ENCODE measurements at regions not wholly inside any gene's neighbourhood (a gene's known extent, or its start where the extent isn't known, plus 50 kb on each side); places are given as distances from the start of the nearest gene placed in this dataset.

GRCh38 chr13:59326717-59327116, 837.0 kb downstream of the DIAPH3 start:
- Histone ChIP-seq H3K27me3 (no peaks in the 10 kb centered on the region), H3K36me3 (ENCODE audit: low read depth, missing control alignments) (no peaks in the 10 kb centered on the region), H3K9me3 (no peaks in the 10 kb centered on the region), H3K27ac (no peak overlapping the region), H3K4me1 (no peaks in the 10 kb centered on the region), H3K4me3 (no peak overlapping the region)
- WGBS, 2 donors, result 96 to 100% methylated on average over 1 of the region's 1 CpG
- intact Hi-C loops (cut with DNase I; ENCODE audit: low total_unique reads), result no loop called here
- TF ChIP-seq, protein P1, sequence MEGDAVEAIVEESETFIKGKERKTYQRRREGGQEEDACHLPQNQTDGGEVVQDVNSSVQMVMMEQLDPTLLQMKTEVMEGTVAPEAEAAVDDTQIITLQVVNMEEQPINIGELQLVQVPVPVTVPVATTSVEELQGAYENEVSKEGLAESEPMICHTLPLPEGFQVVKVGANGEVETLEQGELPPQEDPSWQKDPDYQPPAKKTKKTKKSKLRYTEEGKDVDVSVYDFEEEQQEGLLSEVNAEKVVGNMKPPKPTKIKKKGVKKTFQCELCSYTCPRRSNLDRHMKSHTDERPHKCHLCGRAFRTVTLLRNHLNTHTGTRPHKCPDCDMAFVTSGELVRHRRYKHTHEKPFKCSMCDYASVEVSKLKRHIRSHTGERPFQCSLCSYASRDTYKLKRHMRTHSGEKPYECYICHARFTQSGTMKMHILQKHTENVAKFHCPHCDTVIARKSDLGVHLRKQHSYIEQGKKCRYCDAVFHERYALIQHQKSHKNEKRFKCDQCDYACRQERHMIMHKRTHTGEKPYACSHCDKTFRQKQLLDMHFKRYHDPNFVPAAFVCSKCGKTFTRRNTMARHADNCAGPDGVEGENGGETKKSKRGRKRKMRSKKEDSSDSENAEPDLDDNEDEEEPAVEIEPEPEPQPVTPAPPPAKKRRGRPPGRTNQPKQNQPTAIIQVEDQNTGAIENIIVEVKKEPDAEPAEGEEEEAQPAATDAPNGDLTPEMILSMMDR (IDR thresholded peaks at IDR 0.05), result no peak
- TF ChIP-seq POLR2A (IDR thresholded peaks at IDR 0.05), result no peak
- DNase-seq, result no peak

DNA sequence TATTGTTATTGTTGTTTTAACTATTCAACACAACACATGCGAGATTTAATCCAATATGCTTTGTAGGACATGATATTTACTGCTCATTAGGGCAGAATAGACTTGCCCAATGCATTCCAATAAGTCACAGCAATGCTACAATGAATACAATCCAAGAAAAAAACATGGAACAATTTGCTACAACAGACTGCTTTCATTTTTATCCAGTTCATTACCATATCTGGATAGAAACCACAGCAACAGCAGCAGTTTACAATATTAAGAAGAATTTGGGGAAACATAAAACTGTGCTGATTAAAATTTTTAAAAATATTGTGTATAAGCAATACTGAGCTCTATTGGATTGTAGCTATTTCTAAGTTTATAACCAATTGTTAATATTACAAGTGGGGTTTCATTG, 833.0 kb downstream of the DIAPH3 start:
- no peak overlapping the region for H3K27ac ChIP-seq
- no peak for DNase-seq
- H3K27me3 ChIP-seq, result no peaks in the 10 kb centered on the region
- intact Hi-C loops (cut with DNase I; ENCODE audit: low total_unique reads), result no loop called here
- no peaks in the 10 kb centered on the region for H3K4me1 ChIP-seq
- no peaks in the 10 kb centered on the region for H3K9me3 ChIP-seq
- TF ChIP-seq, protein P1 (IDR thresholded peaks at IDR 0.05), result no peak
- no peak for TF ChIP-seq POLR2A (IDR thresholded peaks at IDR 0.05)
- no peaks in the 10 kb centered on the region for H3K36me3 ChIP-seq (ENCODE audit: low read depth, missing control alignments)
- 68 to 80% methylated on average over 1 of the region's 1 CpG for WGBS, 2 donors
- no peak overlapping the region for H3K4me3 ChIP-seq

GRCh38 chr13:59332966-59333365, 830.8 kb downstream of the DIAPH3 start:
- intact Hi-C loops (cut with DNase I; ENCODE audit: low total_unique reads), result no loop called here
- H3K27me3 ChIP-seq, result no peaks in the 10 kb centered on the region
- H3K36me3 ChIP-seq (ENCODE audit: low read depth, missing control alignments), result no peaks in the 10 kb centered on the region
- H3K9me3 ChIP-seq, result no peaks in the 10 kb centered on the region
- no peak overlapping the region for H3K27ac ChIP-seq
- 84% methylated on average over 3 of the region's 3 CpGs for whole genome bisulfite sequencing, 2 donors
- H3K4me1 ChIP-seq, result no peaks in the 10 kb centered on the region
- TF ChIP-seq POLR2A (IDR thresholded peaks at IDR 0.05), result no peak
- TF ChIP-seq, protein P1 (IDR thresholded peaks at IDR 0.05), result no peak
- no peak for DNase-seq
- H3K4me3 ChIP-seq, result no peak overlapping the region

- Histone ChIP-seq H3K27me3 (no peaks in the 10 kb centered on the region), H3K4me1 (no peaks in the 10 kb centered on the region), H3K9me3 (no peaks in the 10 kb centered on the region), H3K36me3 (ENCODE audit: low read depth, missing control alignments) (no peaks in the 10 kb centered on the region), H3K27ac (no peak overlapping the region), H3K4me3 (no peak overlapping the region)
- no peak for DNase-seq
- intact Hi-C loops (cut with DNase I; ENCODE audit: low total_unique reads), result no loop called here
- TF ChIP-seq, protein P1 (IDR thresholded peaks at IDR 0.05), result no peak
- TF ChIP-seq POLR2A (IDR thresholded peaks at IDR 0.05), result no peak
- 57 to 61% methylated on average over 4 of the region's 4 CpGs for WGBS, 2 donors
These were observed 826.7 kb downstream of the DIAPH3 start for GRCh38 chr13:59337070-59337469.

- 85 to 90% methylated on average over 5 of the region's 5 CpGs for WGBS, 2 donors
- Histone ChIP-seq H3K9me3 (no peaks in the 10 kb centered on the region), H3K27me3 (no peaks in the 10 kb centered on the region), H3K4me3 (no peak overlapping the region), H3K36me3 (ENCODE audit: low read depth, missing control alignments) (no peaks in the 10 kb centered on the region), H3K27ac (no peak overlapping the region), H3K4me1 (no peaks in the 10 kb centered on the region)
- DNase-seq, result no peak
- TF ChIP-seq, protein P1 (IDR thresholded peaks at IDR 0.05), result no peak
- no peak for TF ChIP-seq POLR2A (IDR thresholded peaks at IDR 0.05)
- intact Hi-C loops (cut with DNase I; ENCODE audit: low total_unique reads), result no loop called here
These were observed 823.6 kb downstream of the DIAPH3 start for GRCh38 chr13:59340151-59340550.
